ENCODE measurements at regions not wholly inside any gene's neighbourhood (a gene's known extent, or its start where the extent isn't known, plus 50 kb on each side); places are given as distances from the start of the nearest gene placed in this dataset.

GRCh38 chr6:45791211-45792168 is 224.2 kb downstream of the CLIC5 start:
- DNase-seq: no peak

- DNase-seq: no peak
These were observed 226.4 kb downstream of the CLIC5 start for GRCh38 chr6:45789238-45789637.

GRCh38 chr6:45787384-45787783 is 228.3 kb downstream of the CLIC5 start:
- no peak for DNase-seq

GRCh38 chr6:45786355-45786781 is 229.3 kb downstream of the CLIC5 start:
- no peak for DNase-seq

GRCh38 chr6:45784250-45784649 is 231.4 kb downstream of the CLIC5 start:
- no peak for DNase-seq

GRCh38 chr6:45783716-45784115 is 231.9 kb downstream of the CLIC5 start:
- no peak for DNase-seq

- DNase-seq: no peak
These were observed 233.8 kb downstream of the CLIC5 start for GRCh38 chr6:45781890-45782289.

- no peak for DNase-seq
These were observed 235.1 kb downstream of the CLIC5 start for GRCh38 chr6:45780523-45780922.

- no peak for DNase-seq
These were observed 240.5 kb downstream of the CLIC5 start for GRCh38 chr6:45775026-45775697.

GRCh38 chr6:45773906-45774305 is 241.8 kb downstream of the CLIC5 start:
- DNase-seq: no peak

GRCh38 chr6:45772886-45773495 is 242.7 kb downstream of the CLIC5 start:
- no peak for DNase-seq

- DNase-seq: no peak
These were observed 243.6 kb downstream of the CLIC5 start for GRCh38 chr6:45772051-45772450.

- no peak for DNase-seq
These were observed 252.4 kb downstream of the CLIC5 start for GRCh38 chr6:45763281-45763680.

GRCh38 chr6:45759472-45759810 is 256.2 kb downstream of the CLIC5 start:
- no peak for DNase-seq

- DNase-seq: no peak
These were observed 256.7 kb downstream of the CLIC5 start for GRCh38 chr6:45758787-45759471.

- no peak for DNase-seq
These were observed 258.1 kb downstream of the CLIC5 start for GRCh38 chr6:45757443-45758130.

- no peak for DNase-seq
These were observed 259.1 kb downstream of the CLIC5 start for GRCh38 chr6:45756606-45757005.

- DNase-seq: no peak
These were observed 261.2 kb downstream of the CLIC5 start for GRCh38 chr6:45754432-45754831.

- no peak for DNase-seq
These were observed 269.6 kb downstream of the CLIC5 start for GRCh38 chr6:45746046-45746445.

GRCh38 chr6:45743028-45743615 is 272.5 kb downstream of the CLIC5 start:
- no peak for DNase-seq

- no peak for DNase-seq
These were observed 273.1 kb downstream of the CLIC5 start for GRCh38 chr6:45742591-45742990.

Data from T1000 (cell line).